Dedifferentiated amniotic fluid mesenchymal stem cell (primary cell): ENCODE measurements at regions not wholly inside any gene's neighbourhood (a gene's known extent, or its start where the extent isn't known, plus 50 kb on each side); places are given as distances from the start of the nearest gene placed in this dataset.
"Not testable (repeated sequence)": the region's sequence is repeated elsewhere in the genome, so short reads cannot be mapped to it uniquely, and the experiment has no call there.

Experiments used
- DNase-seq: peaks from one replicate; pipeline ENCODE4 v3.0.0-alpha.2; 2016; ENCODE audit errors: extremely low spot score

GRCh38 chr4:71081192-71081591 is 87.7 kb downstream of the DCK start:
- no peak for DNase-seq

GRCh38 chr4:71093745-71094144 is 100.3 kb downstream of the DCK start:
- DNase-seq, result no peak

GRCh38 chr4:71094201-71094600 is 100.8 kb downstream of the DCK start:
- no peak for DNase-seq

- DNase-seq, result no peak
Measured at GRCh38 chr4:71095141-71095540, 101.7 kb downstream of the DCK start.

- DNase-seq, result no peak
Measured at GRCh38 chr4:71095545-71095944, 102.1 kb downstream of the DCK start.

GRCh38 chr4:71107726-71108125 is 114.3 kb downstream of the DCK start:
- no peak for DNase-seq

GRCh38 chr4:71110499-71110898 is 117.0 kb downstream of the DCK start:
- DNase-seq, result no peak

GRCh38 chr4:71111133-71111532 is 117.7 kb downstream of the DCK start:
- DNase-seq, result not testable (repeated sequence)

GRCh38 chr4:71113294-71113693 is 119.8 kb downstream of the DCK start:
- DNase-seq, result no peak

- DNase-seq, result no peak
Measured at GRCh38 chr4:71120831-71121524, 127.5 kb downstream of the DCK start.

- DNase-seq, result no peak
Measured at GRCh38 chr4:71123951-71124350, 130.5 kb downstream of the DCK start.

- no peak for DNase-seq
Measured at GRCh38 chr4:71125137-71125536, 131.7 kb downstream of the DCK start.

GRCh38 chr4:71126719-71127118 is 133.3 kb downstream of the DCK start:
- no peak for DNase-seq

GRCh38 chr4:71130827-71131603 is 137.6 kb downstream of the DCK start:
- DNase-seq, result peak; percentile 66

- no peak for DNase-seq
Measured at GRCh38 chr4:71132486-71132885, 139.0 kb downstream of the DCK start.

- no peak for DNase-seq
Measured at GRCh38 chr4:71133491-71133890, 140.0 kb downstream of the DCK start.

- no peak for DNase-seq
Measured at GRCh38 chr4:71136071-71136470, 142.6 kb downstream of the DCK start.

- DNase-seq, result no peak
Measured at GRCh38 chr4:71138007-71138615, 144.7 kb downstream of the DCK start.

- no peak for DNase-seq
Measured at GRCh38 chr4:71140563-71140962, 147.1 kb downstream of the DCK start.

GRCh38 chr4:71141125-71141524 is 147.7 kb downstream of the DCK start:
- no peak for DNase-seq

- no peak for DNase-seq
Measured at GRCh38 chr4:71147261-71147660, 153.8 kb downstream of the DCK start.

GRCh38 chr4:71148545-71148944 is 155.1 kb downstream of the DCK start:
- no peak for DNase-seq

- DNase-seq, result no peak
Measured at GRCh38 chr4:71151054-71151453, 157.6 kb downstream of the DCK start.
